TTC549 (cell line): ENCODE measurements at regions not wholly inside any gene's neighbourhood (a gene's known extent, or its start where the extent isn't known, plus 50 kb on each side); places are given as distances from the start of the nearest gene placed in this dataset.
"Not testable (repeated sequence)": the region's sequence is repeated elsewhere in the genome, so short reads cannot be mapped to it uniquely, and the experiment has no call there.

Experiments
- FAIRE-seq: peaks from 2 replicates; lab custom pipeline; 2012; peaks lifted over from hg19 to GRCh38; lab: Jason Lieb, UNC

GRCh38 chr6:48733581-48733980 lies 622.6 kb upstream of the PTCHD4 start:
- FAIRE-seq: no peak

- FAIRE-seq: no peak
Observed at GRCh38 chr6:48714699-48715098, 603.7 kb upstream of the PTCHD4 start.

- FAIRE-seq: no peak
Observed at GRCh38 chr6:48714250-48714649, 603.3 kb upstream of the PTCHD4 start.

- FAIRE-seq: no peak
Observed at GRCh38 chr6:48713612-48714011, 602.6 kb upstream of the PTCHD4 start.

GRCh38 chr6:48706310-48706709 lies 595.3 kb upstream of the PTCHD4 start:
- no peak for FAIRE-seq

GRCh38 chr6:48701572-48701971 lies 590.6 kb upstream of the PTCHD4 start:
- FAIRE-seq: no peak

GRCh38 chr6:48695872-48696271 lies 584.9 kb upstream of the PTCHD4 start:
- FAIRE-seq: no peak

- no peak for FAIRE-seq
Observed at GRCh38 chr6:48691420-48691819, 580.4 kb upstream of the PTCHD4 start.

- no peak for FAIRE-seq
Observed at GRCh38 chr6:48689498-48689897, 578.5 kb upstream of the PTCHD4 start.

- peak; percentile 99 for FAIRE-seq
Observed at GRCh38 chr6:48678390-48678789, 567.4 kb upstream of the PTCHD4 start.

- no peak for FAIRE-seq
Observed at GRCh38 chr6:48671505-48671904, 560.5 kb upstream of the PTCHD4 start.

GRCh38 chr6:48670546-48670945 lies 559.5 kb upstream of the PTCHD4 start:
- no peak for FAIRE-seq

GRCh38 chr6:48667797-48668196 lies 556.8 kb upstream of the PTCHD4 start:
- FAIRE-seq: no peak

- FAIRE-seq: no peak
Observed at GRCh38 chr6:48664826-48665225, 553.8 kb upstream of the PTCHD4 start.

- FAIRE-seq: no peak
Observed at GRCh38 chr6:48658915-48659314, 547.9 kb upstream of the PTCHD4 start.

- no peak for FAIRE-seq
Observed at GRCh38 chr6:48641544-48641943, 530.5 kb upstream of the PTCHD4 start.

GRCh38 chr6:48638796-48639195 lies 527.8 kb upstream of the PTCHD4 start:
- FAIRE-seq: not testable (repeated sequence)

- no peak for FAIRE-seq
Observed at GRCh38 chr6:48630511-48630910, 519.5 kb upstream of the PTCHD4 start.

- FAIRE-seq: no peak
Observed at GRCh38 chr6:48628316-48628715, 517.3 kb upstream of the PTCHD4 start.

GRCh38 chr6:48626421-48626820 lies 515.4 kb upstream of the PTCHD4 start:
- FAIRE-seq: no peak

- FAIRE-seq: no peak
Observed at GRCh38 chr6:48624631-48625030, 513.6 kb upstream of the PTCHD4 start.

- FAIRE-seq: no peak
Observed at GRCh38 chr6:48619771-48620170, 508.8 kb upstream of the PTCHD4 start.

GRCh38 chr6:48615041-48615440 lies 504.0 kb upstream of the PTCHD4 start:
- no peak for FAIRE-seq

- no peak for FAIRE-seq
Observed at GRCh38 chr6:48614326-48614725, 503.3 kb upstream of the PTCHD4 start.

GRCh38 chr6:48613231-48613949 lies 502.4 kb upstream of the PTCHD4 start:
- FAIRE-seq: no peak
